Uterus (tissue), 2 donors: ENCODE measurements at regions not wholly inside any gene's neighbourhood (a gene's known extent, or its start where the extent isn't known, plus 50 kb on each side); places are given as distances from the start of the nearest gene placed in this dataset.

ENCODE experiments used
- CTCF ChIP-seq, 4 experiments: fragments of 200-600 bp in 2 of 4; fragments of 450-650 bp in 2 of 4; sonication (generic) in 2 of 4; IDR thresholded peaks; one replicate each; pipeline ENCODE4 v1.5.1; 2016 to 2019; ENCODE audit warnings: antibody characterized with exemption in 4 of 4, mild to moderate bottlenecking in 2 of 4, moderate library complexity in 1 of 4
- POLR2A ChIP-seq, 2 donors: fragments of 450-650 bp; IDR thresholded peaks; one replicate each; pipeline ENCODE4 v1.6.1; 2016; ENCODE audit warnings: antibody characterized with exemption in 2 of 2, mild to moderate bottlenecking in 1 of 2, moderate library complexity in 1 of 2

GRCh38 chr16:80900593-80900954 lies 96.2 kb upstream of the CDYL2 start:
- TF ChIP-seq POLR2A (IDR thresholded peaks at IDR 0.05) = no peak
- TF ChIP-seq CTCF (IDR thresholded peaks at IDR 0.05) = no peak
